Liver (tissue), 8 donors: ENCODE measurements at regions not wholly inside any gene's neighbourhood (a gene's known extent, or its start where the extent isn't known, plus 50 kb on each side); places are given as distances from the start of the nearest gene placed in this dataset.

ENCODE experiments used
- DNase-seq: peaks from one replicate; pipeline ENCODE4 v3.0.0-alpha.2; 2017; ENCODE audit warnings: low spot score
- H3K27ac ChIP-seq, 2 donors: one replicate each; pipeline ENCODE4 v1.7.0; 2013; ENCODE audit warnings: inconsistent platforms in 2 of 2, low read length in 2 of 2, control low read depth in 1 of 2, low read depth in 1 of 2, mild to moderate bottlenecking in 1 of 2
- H3K27me3 ChIP-seq, 4 donors: one replicate each; pipeline versions ENCODE4 v1.6.1 to v1.7.0; 2013; ENCODE audit warnings: low read length in 3 of 4, inconsistent platforms in 1 of 4, mild to moderate bottlenecking in 1 of 4, moderate library complexity in 1 of 4; ENCODE audit not compliant: control insufficient read depth in 4 of 4, insufficient read depth in 4 of 4
- H3K36me3 ChIP-seq, 4 donors: one replicate each; pipeline versions ENCODE4 v1.6.1 to v1.7.0; 2013; ENCODE audit warnings: low read length in 3 of 4, mild to moderate bottlenecking in 3 of 4, low read depth in 1 of 4, moderate library complexity in 1 of 4; ENCODE audit not compliant: control insufficient read depth in 4 of 4, insufficient read depth in 3 of 4
- H3K4me1 ChIP-seq, 4 donors: one replicate each; pipeline versions ENCODE4 v1.6.1 to v1.7.0; 2013; ENCODE audit warnings: low read length in 3 of 4, mild to moderate bottlenecking in 3 of 4, moderate library complexity in 1 of 4; ENCODE audit not compliant: control insufficient read depth in 4 of 4, insufficient read depth in 4 of 4
- H3K4me3 ChIP-seq, 3 donors: one replicate each; pipeline versions ENCODE4 v1.6.1 to v1.7.0; 2013; ENCODE audit warnings: low read length in 3 of 3, control low read depth in 1 of 3, low read depth in 1 of 3, mild to moderate bottlenecking in 1 of 3
- H3K9ac ChIP-seq, 2 donors: one replicate each; pipeline ENCODE4 v1.7.0; 2013; ENCODE audit warnings: low read length in 2 of 2, mild to moderate bottlenecking in 2 of 2, moderate library complexity in 2 of 2, control low read depth in 1 of 2, low read depth in 1 of 2
- H3K9me3 ChIP-seq, 4 donors: one replicate each; pipeline versions ENCODE4 v1.6.1 to v1.7.0; 2013; ENCODE audit warnings: low read length in 3 of 4; ENCODE audit not compliant: control insufficient read depth in 4 of 4
- CTCF ChIP-seq: fragments of 150-350 bp; IDR thresholded peaks from 2 replicates; pipeline ENCODE4 v1.5.1; 2017; ENCODE audit warnings: improper control_type of control experiment, low read depth, low read length; ENCODE audit not compliant: missing input control
- EGR1 ChIP-seq, 2 donors: IDR thresholded peaks; 2 replicates each; pipeline ENCODE4 v1.6.1; 2016 to 2018; ENCODE audit warnings: antibody characterized with exemption in 2 of 2, low read depth in 2 of 2
- FOXA1 ChIP-seq: IDR thresholded peaks from 2 replicates; pipeline ENCODE4 v1.6.1; 2016; ENCODE audit warnings: antibody characterized with exemption
- FOXA2 ChIP-seq: IDR thresholded peaks from 2 replicates; pipeline ENCODE4 v1.6.1; 2016; ENCODE audit warnings: antibody characterized with exemption
- GABPA ChIP-seq, 2 donors: IDR thresholded peaks in 1 of 2; conservative IDR thresholded peaks in 1 of 2; 2 replicates each; pipeline ENCODE4 v1.6.1; 2016; ENCODE audit warnings: antibody characterized with exemption in 2 of 2, mild to moderate bottlenecking in 1 of 2, moderate library complexity in 1 of 2
- HNF4A ChIP-seq, 2 donors: conservative IDR thresholded peaks; 2 replicates each; pipeline ENCODE4 v1.6.1; 2016; ENCODE audit warnings: antibody characterized with exemption in 2 of 2, mild to moderate bottlenecking in 2 of 2
- HNF4G ChIP-seq: IDR thresholded peaks from 2 replicates; pipeline ENCODE4 v1.6.1; 2016; ENCODE audit warnings: antibody characterized with exemption
- JUND ChIP-seq, 2 donors: IDR thresholded peaks; 2 replicates each; pipeline ENCODE4 v1.6.1; 2016; ENCODE audit warnings: antibody characterized with exemption in 2 of 2
- MAX ChIP-seq: IDR thresholded peaks from 2 replicates; pipeline ENCODE4 v1.6.1; 2016; ENCODE audit warnings: antibody characterized with exemption
- NR2F2 ChIP-seq: IDR thresholded peaks from 2 replicates; pipeline ENCODE4 v1.6.1; 2016; ENCODE audit warnings: antibody characterized with exemption
- RAD21 ChIP-seq, 2 donors: IDR thresholded peaks; 2 replicates each; pipeline ENCODE4 v1.6.1; 2016; ENCODE audit warnings: antibody characterized with exemption in 2 of 2, mild to moderate bottlenecking in 2 of 2
- RXRA ChIP-seq, 2 donors: IDR thresholded peaks; 2 replicates each; pipeline ENCODE4 v1.6.1; 2017 to 2018; ENCODE audit warnings: antibody characterized with exemption in 2 of 2, mild to moderate bottlenecking in 1 of 2
- SP1 ChIP-seq: IDR thresholded peaks from 2 replicates; pipeline ENCODE4 v1.6.1; 2018; ENCODE audit warnings: antibody characterized with exemption, mild to moderate bottlenecking
- TAF1 ChIP-seq: conservative IDR thresholded peaks from 2 replicates; pipeline ENCODE4 v1.6.1; 2016; ENCODE audit warnings: antibody characterized with exemption, mild to moderate bottlenecking
- YY1 ChIP-seq: IDR thresholded peaks from 2 replicates; pipeline ENCODE4 v1.6.1; 2016; ENCODE audit warnings: antibody characterized with exemption, mild to moderate bottlenecking
- WGBS: extraction: QIAGEN DNeasy Blood & Tissue Kit; methylation state at CpG from one replicate; pipeline ENCODE4 v1.1.7; 2013; 5-methylcytosine and 5-hydroxymethylcytosine counted together
- TF ChIP-seq, protein P1 (sequence below): IDR thresholded peaks from 2 replicates; pipeline ENCODE4 v1.6.1; 2016; ENCODE audit warnings: antibody characterized with exemption
- donor health status: healthy.
- donor health status: healthy.
- donor health status: healthy.
- donor health status: healthy.
- donor health status: healthy.

- TF ChIP-seq FOXA1 = no peak
- no peaks in the 10 kb centered on the region for H3K9me3 ChIP-seq
- H3K4me3 ChIP-seq = no peak overlapping the region
- no peaks in the 10 kb centered on the region for H3K4me1 ChIP-seq
- DNase-seq = no peak
- WGBS = 78% methylated on average over 4 of the region's 4 CpGs
- H3K27ac ChIP-seq = no peak overlapping the region
- H3K9ac ChIP-seq = no peak overlapping the region
- H3K27me3 ChIP-seq = peaks cover 0 to 9% (median 0%) of the 10 kb centered on the region in 4 donors
- H3K36me3 ChIP-seq = no peaks in the 10 kb centered on the region
These were observed 148.3 kb downstream of the GAS1 start for GRCh38 chr9:86798966-86799365.

GRCh38 chr9:86796666-86797065, 150.6 kb downstream of the GAS1 start:
- DNase-seq = no peak
- Histone ChIP-seq H3K4me1 (no peaks in the 10 kb centered on the region), H3K36me3 (no peaks in the 10 kb centered on the region)

GRCh38 chr9:86795823-86796553, 151.3 kb downstream of the GAS1 start:
- no peak for DNase-seq
- H3K4me3 ChIP-seq = no peak overlapping the region
- no peaks in the 10 kb centered on the region for H3K4me1 ChIP-seq
- H3K9me3 ChIP-seq = no peaks in the 10 kb centered on the region
- no peak overlapping the region for H3K9ac ChIP-seq
- H3K36me3 ChIP-seq = no peaks in the 10 kb centered on the region
- TF ChIP-seq SP1 (no peak), TAF1 (no peak), YY1 (no peak), EGR1 (IDR thresholded peaks at IDR 0.05; ENCODE audit: low read depth in 2 of 2) (no peak), MAX (no peak), FOXA1 (no peak), GABPA (IDR thresholded peaks at IDR 0.05 in 1 of 2, conservative IDR thresholded peaks at IDR 0.05 in 1 of 2) (no peak), CTCF (no peak), HNF4A (conservative IDR thresholded peaks at IDR 0.05) (no peak)
- TF ChIP-seq, protein P1, sequence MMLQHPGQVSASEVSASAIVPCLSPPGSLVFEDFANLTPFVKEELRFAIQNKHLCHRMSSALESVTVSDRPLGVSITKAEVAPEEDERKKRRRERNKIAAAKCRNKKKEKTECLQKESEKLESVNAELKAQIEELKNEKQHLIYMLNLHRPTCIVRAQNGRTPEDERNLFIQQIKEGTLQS = no peak
- H3K27me3 ChIP-seq = peaks cover 0 to 7% (median 0%) of the 10 kb centered on the region in 4 donors
- no peak overlapping the region for H3K27ac ChIP-seq
- 57% methylated on average over 9 of the region's 9 CpGs for WGBS

More at GRCh38 chr9:86796666-86797065, 150.6 kb downstream of the GAS1 start:
- peaks cover 0 to 7% (median 0%) of the 10 kb centered on the region in 4 donors for H3K27me3 ChIP-seq
- H3K9me3 ChIP-seq = no peaks in the 10 kb centered on the region
- 91% methylated on average over 2 of the region's 2 CpGs for WGBS
- no peak overlapping the region for H3K27ac ChIP-seq
- TF ChIP-seq EGR1 (IDR thresholded peaks at IDR 0.05; ENCODE audit: low read depth in 2 of 2) (no peak), YY1 (no peak), NR2F2 (no peak), JUND (IDR thresholded peaks at IDR 0.05) (no peak), RXRA (IDR thresholded peaks at IDR 0.05) (no peak), SP1 (no peak), CTCF (no peak), RAD21 (IDR thresholded peaks at IDR 0.05) (no peak), FOXA2 (no peak), TAF1 (no peak), HNF4G (no peak), MAX (no peak), FOXA1 (no peak), HNF4A (conservative IDR thresholded peaks at IDR 0.05) (no peak)
- H3K4me3 ChIP-seq = no peak overlapping the region
- H3K9ac ChIP-seq = no peak overlapping the region
